ENCODE measurements at regions not wholly inside any gene's neighbourhood (a gene's known extent, or its start where the extent isn't known, plus 50 kb on each side); places are given as distances from the start of the nearest gene placed in this dataset.

DNA sequence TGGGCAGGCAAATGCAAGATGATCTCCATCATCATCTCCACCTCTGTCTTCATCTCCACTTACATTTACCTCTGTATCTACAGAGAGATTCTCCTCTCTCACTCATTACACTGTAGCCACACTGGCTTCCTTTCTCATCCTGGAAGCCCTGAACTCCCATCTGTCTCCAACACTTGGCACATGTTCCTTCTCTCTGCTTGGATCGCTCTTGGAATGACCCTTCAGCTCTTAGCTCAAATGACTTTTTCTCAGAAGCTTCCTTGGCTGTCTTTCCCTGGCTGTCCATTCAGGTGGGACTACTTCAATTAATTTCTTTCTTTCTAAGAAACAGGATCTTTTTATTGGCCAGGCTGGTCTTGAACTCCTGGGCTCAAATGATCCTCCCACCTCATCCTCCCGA lies 120.0 kb upstream of the KLF4 start:
- H3K9ac ChIP-seq (ENCODE audit: insufficient read depth in 1 of 2, low read length in 2 of 2): no peak overlapping the region
- no peak for ATAC-seq (ENCODE audit: insufficient read depth, low FRiP score)
- no peak for DNase-seq
- no peaks in the 10 kb centered on the region for H3K36me3 ChIP-seq (ENCODE audit: control insufficient read depth in 4 of 4, insufficient read depth in 4 of 4, low read length in 4 of 4)
- no peak overlapping the region for H3K27ac ChIP-seq (ENCODE audit: low read depth in 1 of 2, low read length in 1 of 2)
- H3K4me3 ChIP-seq: no peak overlapping the region
- H3K27me3 ChIP-seq (ENCODE audit: control insufficient read depth in 3 of 3, insufficient read depth in 3 of 3, low read length in 2 of 3): no peaks in the 10 kb centered on the region
- 91 to 94% methylated on average over 2 of the region's 2 CpGs for WGBS, 2 donors
- TF ChIP-seq, protein P1, sequence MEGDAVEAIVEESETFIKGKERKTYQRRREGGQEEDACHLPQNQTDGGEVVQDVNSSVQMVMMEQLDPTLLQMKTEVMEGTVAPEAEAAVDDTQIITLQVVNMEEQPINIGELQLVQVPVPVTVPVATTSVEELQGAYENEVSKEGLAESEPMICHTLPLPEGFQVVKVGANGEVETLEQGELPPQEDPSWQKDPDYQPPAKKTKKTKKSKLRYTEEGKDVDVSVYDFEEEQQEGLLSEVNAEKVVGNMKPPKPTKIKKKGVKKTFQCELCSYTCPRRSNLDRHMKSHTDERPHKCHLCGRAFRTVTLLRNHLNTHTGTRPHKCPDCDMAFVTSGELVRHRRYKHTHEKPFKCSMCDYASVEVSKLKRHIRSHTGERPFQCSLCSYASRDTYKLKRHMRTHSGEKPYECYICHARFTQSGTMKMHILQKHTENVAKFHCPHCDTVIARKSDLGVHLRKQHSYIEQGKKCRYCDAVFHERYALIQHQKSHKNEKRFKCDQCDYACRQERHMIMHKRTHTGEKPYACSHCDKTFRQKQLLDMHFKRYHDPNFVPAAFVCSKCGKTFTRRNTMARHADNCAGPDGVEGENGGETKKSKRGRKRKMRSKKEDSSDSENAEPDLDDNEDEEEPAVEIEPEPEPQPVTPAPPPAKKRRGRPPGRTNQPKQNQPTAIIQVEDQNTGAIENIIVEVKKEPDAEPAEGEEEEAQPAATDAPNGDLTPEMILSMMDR (IDR thresholded peaks at IDR 0.05; ENCODE audit: control extremely low read depth, extremely low read depth): no peak
- H3K9me3 ChIP-seq (ENCODE audit: control insufficient read depth in 4 of 4, insufficient read depth in 3 of 4, low read length in 3 of 4): peaks cover 0 to 2% (median 0%) of the 10 kb centered on the region in 4 donors
- no peaks in the 10 kb centered on the region for H3K4me1 ChIP-seq (ENCODE audit: control insufficient read depth in 5 of 5, insufficient read depth in 5 of 5, low read length in 5 of 5)

GRCh38 chr9:107606149-107606790 lies 116.7 kb upstream of the KLF4 start:
- WGBS, 2 donors: 93 to 94% methylated on average over 8 of the region's 8 CpGs
- Histone ChIP-seq H3K27me3 (ENCODE audit: control insufficient read depth in 3 of 3, insufficient read depth in 3 of 3, low read length in 2 of 3) (no peaks in the 10 kb centered on the region), H3K9ac (ENCODE audit: insufficient read depth in 1 of 2, low read length in 2 of 2) (no peak overlapping the region)

GRCh38 chr9:107605041-107605440 lies 115.5 kb upstream of the KLF4 start:
- H3K4me3 ChIP-seq: no peak overlapping the region
- ATAC-seq (ENCODE audit: insufficient read depth, low FRiP score): no peak
- no peaks in the 10 kb centered on the region for H3K27me3 ChIP-seq (ENCODE audit: control insufficient read depth in 3 of 3, insufficient read depth in 3 of 3, low read length in 2 of 3)
- H3K36me3 ChIP-seq (ENCODE audit: control insufficient read depth in 4 of 4, insufficient read depth in 4 of 4, low read length in 4 of 4): no peaks in the 10 kb centered on the region
- no peak for DNase-seq
- H3K9ac ChIP-seq (ENCODE audit: insufficient read depth in 1 of 2, low read length in 2 of 2): no peak overlapping the region
- 88 to 97% methylated on average over 4 of the region's 4 CpGs for WGBS, 2 donors
- no peaks in the 10 kb centered on the region for H3K9me3 ChIP-seq (ENCODE audit: control insufficient read depth in 4 of 4, insufficient read depth in 3 of 4, low read length in 3 of 4)
- TF ChIP-seq, protein P1 (IDR thresholded peaks at IDR 0.05; ENCODE audit: control extremely low read depth, extremely low read depth): no peak
- H3K27ac ChIP-seq (ENCODE audit: low read depth in 1 of 2, low read length in 1 of 2): no peak overlapping the region
- H3K4me1 ChIP-seq (ENCODE audit: control insufficient read depth in 5 of 5, insufficient read depth in 5 of 5, low read length in 5 of 5): peaks cover 0 to 2% (median 0%) of the 10 kb centered on the region in 5 donors

More at GRCh38 chr9:107606149-107606790, 116.7 kb upstream of the KLF4 start:
- no peaks in the 10 kb centered on the region for H3K4me1 ChIP-seq (ENCODE audit: control insufficient read depth in 5 of 5, insufficient read depth in 5 of 5, low read length in 5 of 5)
- DNase-seq (no peak), ATAC-seq (ENCODE audit: insufficient read depth, low FRiP score) (no peak)
- H3K4me3 ChIP-seq: no peak overlapping the region
- H3K27ac ChIP-seq (ENCODE audit: low read depth in 1 of 2, low read length in 1 of 2): no peak overlapping the region
- H3K36me3 ChIP-seq (ENCODE audit: control insufficient read depth in 4 of 4, insufficient read depth in 4 of 4, low read length in 4 of 4): no peaks in the 10 kb centered on the region
- no peaks in the 10 kb centered on the region for H3K9me3 ChIP-seq (ENCODE audit: control insufficient read depth in 4 of 4, insufficient read depth in 3 of 4, low read length in 3 of 4)
- TF ChIP-seq, protein P1 (IDR thresholded peaks at IDR 0.05; ENCODE audit: control extremely low read depth, extremely low read depth): no peak

DNA sequence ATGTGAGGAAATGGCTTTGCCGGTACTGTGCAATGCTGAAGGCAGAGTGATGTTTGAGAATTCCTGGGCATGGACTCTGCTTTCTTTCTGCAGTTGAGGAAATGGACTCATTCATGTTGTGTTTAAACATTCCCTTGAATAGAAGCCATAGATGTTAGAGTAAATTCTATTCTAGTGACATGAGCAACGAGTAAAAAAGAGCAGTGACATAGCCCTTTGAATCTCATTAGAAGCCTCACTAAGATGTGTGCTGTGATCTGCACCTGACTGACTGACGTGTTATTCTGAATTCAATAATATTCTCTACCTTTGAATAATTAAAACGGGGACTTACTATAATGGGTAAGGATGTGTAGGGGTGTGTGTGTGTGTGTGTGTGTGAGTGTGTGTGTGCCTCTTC lies 113.7 kb upstream of the KLF4 start:
- H3K4me3 ChIP-seq: no peak overlapping the region
- no peaks in the 10 kb centered on the region for H3K36me3 ChIP-seq (ENCODE audit: control insufficient read depth in 4 of 4, insufficient read depth in 4 of 4, low read length in 4 of 4)
- no peaks in the 10 kb centered on the region for H3K27me3 ChIP-seq (ENCODE audit: control insufficient read depth in 3 of 3, insufficient read depth in 3 of 3, low read length in 2 of 3)
- DNase-seq (no peak), ATAC-seq (ENCODE audit: insufficient read depth, low FRiP score) (no peak)
- H3K4me1 ChIP-seq (ENCODE audit: control insufficient read depth in 5 of 5, insufficient read depth in 5 of 5, low read length in 5 of 5): peaks cover 0 to 12% (median 0%) of the 10 kb centered on the region in 5 donors
- 63 to 67% methylated on average over 4 of the region's 4 CpGs for WGBS, 2 donors
- TF ChIP-seq, protein P1 (IDR thresholded peaks at IDR 0.05; ENCODE audit: control extremely low read depth, extremely low read depth): no peak
- H3K9me3 ChIP-seq (ENCODE audit: control insufficient read depth in 4 of 4, insufficient read depth in 3 of 4, low read length in 3 of 4): no peaks in the 10 kb centered on the region
- no peak overlapping the region for H3K27ac ChIP-seq (ENCODE audit: low read depth in 1 of 2, low read length in 1 of 2)
- no peak overlapping the region for H3K9ac ChIP-seq (ENCODE audit: insufficient read depth in 1 of 2, low read length in 2 of 2)
